Renal cortical epithelial cell (primary cell): ENCODE measurements at regions not wholly inside any gene's neighbourhood (a gene's known extent, or its start where the extent isn't known, plus 50 kb on each side); places are given as distances from the start of the nearest gene placed in this dataset.
"Not testable (repeated sequence)": the region's sequence is repeated elsewhere in the genome, so short reads cannot be mapped to it uniquely, and the experiment has no call there.

Source experiments
- DNase-seq: peaks from one replicate; pipeline ENCODE4 v3.0.0-alpha.2; 2011; ENCODE audit warnings: low read depth

- DNase-seq = peak; percentile 83
Observed at GRCh38 chr2:37570773-37571586, 100.5 kb downstream of the CDC42EP3 start.

DNA sequence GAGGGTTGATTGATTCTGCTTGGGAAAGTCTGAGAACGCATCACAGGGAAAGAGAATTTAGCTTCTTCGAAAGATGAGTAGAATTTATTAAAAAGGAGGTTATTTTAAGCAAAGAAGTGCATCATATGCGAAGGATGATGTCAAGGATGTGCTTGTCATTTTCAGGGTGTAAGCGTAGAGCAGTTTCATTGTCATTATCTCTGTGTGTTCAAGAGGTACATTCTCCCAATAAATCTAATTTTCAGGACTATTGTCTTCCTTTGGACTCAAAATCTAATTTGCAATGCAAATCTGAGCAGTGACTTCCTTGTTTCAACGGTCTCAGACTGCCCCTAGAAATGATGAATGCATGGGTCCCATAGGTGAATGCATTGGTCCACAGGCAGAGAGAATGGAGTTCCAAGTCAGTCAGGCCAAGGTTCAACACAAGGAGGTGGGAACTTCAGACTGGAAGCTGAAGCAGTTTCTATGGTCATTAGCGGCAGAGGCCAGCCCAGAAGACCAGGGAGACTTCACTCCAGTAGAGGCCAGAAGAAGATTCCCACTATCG is 99.8 kb downstream of the CDC42EP3 start:
- DNase-seq = no peak

DNA sequence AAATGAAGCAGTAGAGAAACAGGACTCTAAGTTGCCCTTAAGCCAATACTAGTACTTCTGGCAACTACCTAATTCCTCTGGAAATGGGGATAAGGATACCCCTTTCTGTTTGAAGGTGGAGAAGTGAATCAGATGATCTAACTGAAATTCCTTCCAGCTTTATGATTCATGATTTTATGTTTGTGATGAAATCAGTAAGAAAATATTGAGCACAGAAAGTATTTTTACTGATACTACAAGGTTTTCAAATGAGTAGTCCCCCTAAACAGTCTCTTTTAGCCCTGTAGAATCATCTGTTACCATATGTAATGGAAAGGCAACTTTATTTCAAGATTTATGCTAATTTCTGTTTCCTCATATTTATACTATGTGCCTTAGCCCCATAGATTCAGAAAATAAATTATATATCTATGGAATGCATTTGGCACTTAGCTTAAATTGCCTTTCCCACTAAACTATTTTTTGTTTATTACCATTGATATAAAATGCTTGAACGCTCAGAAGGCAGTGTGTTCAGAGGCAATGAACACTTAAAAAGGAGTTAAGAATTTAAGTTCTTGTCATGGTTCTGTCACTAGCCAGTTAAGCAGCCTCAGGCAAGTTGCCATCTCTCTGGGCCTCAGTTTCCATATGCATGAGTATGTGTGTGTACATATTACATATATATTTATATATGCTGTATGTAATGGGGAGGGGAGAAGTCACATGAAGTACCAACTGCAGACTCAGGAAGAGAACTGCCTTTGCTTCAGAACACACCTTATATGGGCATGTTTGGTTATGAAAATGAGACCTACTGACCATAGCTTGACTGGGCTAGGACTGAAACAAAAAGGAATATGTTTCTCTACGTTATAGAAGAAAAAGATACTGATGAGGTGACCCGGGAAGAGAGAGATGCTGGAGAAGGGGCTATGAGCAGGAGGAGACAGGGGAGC is 97.7 kb downstream of the CDC42EP3 start:
- peak; percentile 22 for DNase-seq

GRCh38 chr2:37575780-37576179 is 95.7 kb downstream of the CDC42EP3 start:
- DNase-seq = no peak

GRCh38 chr2:37576194-37576593 is 95.2 kb downstream of the CDC42EP3 start:
- not testable (repeated sequence) for DNase-seq

DNA sequence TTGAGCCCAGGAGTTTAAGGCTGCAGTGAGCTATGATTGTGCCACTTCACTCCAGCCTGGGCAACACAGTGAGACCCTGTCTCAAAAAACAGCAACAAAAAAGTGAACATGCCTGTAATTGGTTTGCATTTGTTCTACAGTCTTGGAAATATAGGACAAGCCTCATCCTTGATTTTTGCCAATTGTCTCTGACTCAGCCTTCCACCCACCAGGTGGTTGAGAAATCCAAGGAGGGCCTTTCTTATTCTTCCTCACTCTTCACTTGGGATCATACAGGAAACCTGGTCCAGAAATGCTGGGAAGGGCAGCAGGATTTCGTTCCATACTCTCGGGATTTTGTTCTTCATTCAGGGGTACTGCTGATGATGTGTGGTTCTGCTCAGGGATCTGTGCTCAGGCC is 94.6 kb downstream of the CDC42EP3 start:
- DNase-seq = peak; percentile 22

GRCh38 chr2:37579192-37579713 is 92.2 kb downstream of the CDC42EP3 start:
- no peak for DNase-seq

GRCh38 chr2:37579949-37580348 is 91.5 kb downstream of the CDC42EP3 start:
- DNase-seq = not testable (repeated sequence)

DNA sequence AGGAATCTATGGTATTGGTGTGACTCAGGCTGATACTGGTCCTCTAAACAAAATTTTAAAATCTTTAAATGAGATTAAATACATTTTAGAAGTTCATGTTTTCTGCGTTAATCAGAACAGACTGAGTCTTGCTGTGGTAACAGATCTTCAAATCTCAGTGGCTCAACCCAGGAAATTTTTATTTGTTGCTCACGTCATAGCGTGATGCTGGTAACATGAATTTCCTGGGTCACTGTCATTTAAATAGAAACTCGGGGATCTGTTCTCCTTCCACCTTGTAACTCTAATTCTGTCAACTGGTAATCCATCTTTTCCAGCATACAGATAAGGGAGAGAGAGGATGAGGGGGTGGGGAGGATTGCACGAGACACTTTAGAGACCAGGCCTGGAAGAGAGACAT is 90.0 kb downstream of the CDC42EP3 start:
- no peak for DNase-seq

GRCh38 chr2:37582481-37583220 is 88.8 kb downstream of the CDC42EP3 start:
- DNase-seq = no peak

GRCh38 chr2:37583402-37583801 is 88.0 kb downstream of the CDC42EP3 start:
- DNase-seq = no peak

- peak; percentile 69 for DNase-seq
Observed at GRCh38 chr2:37583867-37584266, 87.6 kb downstream of the CDC42EP3 start.

DNA sequence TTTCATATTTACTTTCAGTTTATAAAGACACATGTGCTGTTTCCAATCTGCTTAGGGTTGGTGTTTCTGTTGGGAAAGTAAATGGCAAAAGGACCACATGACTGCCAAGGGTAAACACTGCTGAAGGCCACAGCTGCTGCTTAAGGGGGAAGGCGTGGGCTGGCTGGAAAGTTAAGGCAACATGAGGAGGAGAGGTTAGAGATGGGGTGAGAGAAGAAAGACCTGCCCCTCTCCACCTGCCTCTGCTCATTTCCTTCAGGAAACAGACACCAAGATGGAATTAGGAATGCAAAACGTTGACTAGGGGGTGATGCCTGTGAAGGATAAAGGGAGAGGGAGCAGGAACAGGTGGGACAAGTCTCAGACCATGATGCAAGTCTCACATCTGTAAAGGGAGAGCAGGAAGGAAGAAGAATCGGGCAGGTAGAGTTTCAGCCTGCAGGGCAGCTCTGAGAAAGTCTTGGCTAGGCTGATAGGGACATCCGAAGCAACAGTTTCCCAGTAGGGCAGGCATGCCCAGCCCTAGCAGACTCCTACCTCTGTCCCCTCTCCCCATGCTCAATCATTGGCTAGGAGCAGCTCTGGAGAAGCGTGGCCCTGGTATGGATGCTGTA is 86.0 kb downstream of the CDC42EP3 start:
- peak; percentile 51 for DNase-seq

GRCh38 chr2:37585982-37586621 is 85.3 kb downstream of the CDC42EP3 start:
- DNase-seq = peak; percentile 87

GRCh38 chr2:37586663-37587317 is 84.7 kb downstream of the CDC42EP3 start:
- DNase-seq = peak; percentile 22

- DNase-seq = no peak
Observed at GRCh38 chr2:37587817-37588216, 83.6 kb downstream of the CDC42EP3 start.

GRCh38 chr2:37588316-37588777 is 83.1 kb downstream of the CDC42EP3 start:
- DNase-seq = peak; percentile 83

DNA sequence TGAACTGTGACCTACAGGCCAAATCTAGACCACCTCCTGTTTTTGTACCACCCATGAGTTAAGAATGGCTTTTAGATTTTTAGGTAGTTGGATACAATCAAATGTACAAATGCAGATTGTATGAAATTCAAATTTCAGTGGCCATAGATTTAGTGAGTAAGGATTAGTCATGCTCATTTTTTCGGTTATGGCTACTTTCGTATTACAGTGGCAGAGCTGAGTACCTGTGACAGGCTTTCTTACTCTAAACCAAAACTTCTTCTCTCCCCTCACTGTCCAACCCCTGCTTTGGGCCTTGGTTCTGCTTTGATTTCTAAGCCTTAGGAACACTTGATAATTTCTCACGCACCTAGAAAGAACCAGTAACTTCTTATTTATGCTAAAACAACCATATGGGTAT is 82.1 kb downstream of the CDC42EP3 start:
- no peak for DNase-seq

- DNase-seq = peak; percentile 68
Observed at GRCh38 chr2:37590119-37590571, 81.3 kb downstream of the CDC42EP3 start.
